ENCODE measurements at regions not wholly inside any gene's neighbourhood (a gene's known extent, or its start where the extent isn't known, plus 50 kb on each side); places are given as distances from the start of the nearest gene placed in this dataset.

DNA sequence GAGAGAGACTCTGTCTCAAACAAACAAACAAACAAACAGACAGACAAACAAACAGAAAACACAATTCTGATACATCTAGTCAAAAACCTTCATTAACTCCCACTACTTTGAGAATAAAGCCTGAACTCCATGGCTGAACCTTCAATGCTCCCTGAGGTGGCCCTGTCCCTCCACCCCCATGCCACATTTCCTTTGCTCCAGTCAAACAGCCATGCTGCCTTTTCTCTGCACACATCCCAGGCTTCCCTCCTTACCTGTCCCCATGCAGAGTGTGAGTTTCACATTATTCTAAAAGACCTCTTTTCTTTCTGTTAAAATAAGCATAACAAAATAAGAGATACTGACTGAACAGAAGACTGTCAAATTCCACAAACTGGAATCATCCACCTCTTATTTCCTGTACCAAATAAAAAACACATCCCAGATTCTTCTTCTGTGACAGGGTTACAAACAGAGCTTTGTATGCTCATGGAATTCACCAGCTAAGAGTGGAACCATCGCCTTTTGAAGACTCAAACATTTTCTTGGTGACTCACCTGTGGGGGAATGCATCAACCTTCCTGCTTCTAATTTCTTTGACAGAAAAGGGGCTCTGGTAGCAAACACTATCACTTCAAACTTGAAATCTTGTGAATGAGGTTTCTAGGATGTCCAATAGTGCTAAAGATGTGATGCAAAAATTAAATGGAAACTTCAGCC, 71.0 kb upstream of the SLC22A16 start:
- TF ChIP-seq TAF1 (IDR thresholded peaks at IDR 0.05; ENCODE audit: borderline replicate concordance, insufficient read depth, low read length) (no peak), FOXP2 (optimal IDR thresholded peaks at IDR 0.05; ENCODE audit: borderline replicate concordance, extremely low read depth, extremely low read length, insufficient read depth) (no peak), POLR2AphosphoS5 (IDR thresholded peaks at IDR 0.05; ENCODE audit: low read depth, low read length) (no peak), SIN3A (IDR thresholded peaks at IDR 0.05; ENCODE audit: borderline replicate concordance, insufficient read depth, low read length) (no peak)
- TF ChIP-seq, protein P1, sequence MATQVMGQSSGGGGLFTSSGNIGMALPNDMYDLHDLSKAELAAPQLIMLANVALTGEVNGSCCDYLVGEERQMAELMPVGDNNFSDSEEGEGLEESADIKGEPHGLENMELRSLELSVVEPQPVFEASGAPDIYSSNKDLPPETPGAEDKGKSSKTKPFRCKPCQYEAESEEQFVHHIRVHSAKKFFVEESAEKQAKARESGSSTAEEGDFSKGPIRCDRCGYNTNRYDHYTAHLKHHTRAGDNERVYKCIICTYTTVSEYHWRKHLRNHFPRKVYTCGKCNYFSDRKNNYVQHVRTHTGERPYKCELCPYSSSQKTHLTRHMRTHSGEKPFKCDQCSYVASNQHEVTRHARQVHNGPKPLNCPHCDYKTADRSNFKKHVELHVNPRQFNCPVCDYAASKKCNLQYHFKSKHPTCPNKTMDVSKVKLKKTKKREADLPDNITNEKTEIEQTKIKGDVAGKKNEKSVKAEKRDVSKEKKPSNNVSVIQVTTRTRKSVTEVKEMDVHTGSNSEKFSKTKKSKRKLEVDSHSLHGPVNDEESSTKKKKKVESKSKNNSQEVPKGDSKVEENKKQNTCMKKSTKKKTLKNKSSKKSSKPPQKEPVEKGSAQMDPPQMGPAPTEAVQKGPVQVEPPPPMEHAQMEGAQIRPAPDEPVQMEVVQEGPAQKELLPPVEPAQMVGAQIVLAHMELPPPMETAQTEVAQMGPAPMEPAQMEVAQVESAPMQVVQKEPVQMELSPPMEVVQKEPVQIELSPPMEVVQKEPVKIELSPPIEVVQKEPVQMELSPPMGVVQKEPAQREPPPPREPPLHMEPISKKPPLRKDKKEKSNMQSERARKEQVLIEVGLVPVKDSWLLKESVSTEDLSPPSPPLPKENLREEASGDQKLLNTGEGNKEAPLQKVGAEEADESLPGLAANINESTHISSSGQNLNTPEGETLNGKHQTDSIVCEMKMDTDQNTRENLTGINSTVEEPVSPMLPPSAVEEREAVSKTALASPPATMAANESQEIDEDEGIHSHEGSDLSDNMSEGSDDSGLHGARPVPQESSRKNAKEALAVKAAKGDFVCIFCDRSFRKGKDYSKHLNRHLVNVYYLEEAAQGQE (IDR thresholded peaks at IDR 0.05; ENCODE audit: insufficient read depth in 1 of 2, low read depth in 2 of 2, low read length in 2 of 2): no peak

DNA sequence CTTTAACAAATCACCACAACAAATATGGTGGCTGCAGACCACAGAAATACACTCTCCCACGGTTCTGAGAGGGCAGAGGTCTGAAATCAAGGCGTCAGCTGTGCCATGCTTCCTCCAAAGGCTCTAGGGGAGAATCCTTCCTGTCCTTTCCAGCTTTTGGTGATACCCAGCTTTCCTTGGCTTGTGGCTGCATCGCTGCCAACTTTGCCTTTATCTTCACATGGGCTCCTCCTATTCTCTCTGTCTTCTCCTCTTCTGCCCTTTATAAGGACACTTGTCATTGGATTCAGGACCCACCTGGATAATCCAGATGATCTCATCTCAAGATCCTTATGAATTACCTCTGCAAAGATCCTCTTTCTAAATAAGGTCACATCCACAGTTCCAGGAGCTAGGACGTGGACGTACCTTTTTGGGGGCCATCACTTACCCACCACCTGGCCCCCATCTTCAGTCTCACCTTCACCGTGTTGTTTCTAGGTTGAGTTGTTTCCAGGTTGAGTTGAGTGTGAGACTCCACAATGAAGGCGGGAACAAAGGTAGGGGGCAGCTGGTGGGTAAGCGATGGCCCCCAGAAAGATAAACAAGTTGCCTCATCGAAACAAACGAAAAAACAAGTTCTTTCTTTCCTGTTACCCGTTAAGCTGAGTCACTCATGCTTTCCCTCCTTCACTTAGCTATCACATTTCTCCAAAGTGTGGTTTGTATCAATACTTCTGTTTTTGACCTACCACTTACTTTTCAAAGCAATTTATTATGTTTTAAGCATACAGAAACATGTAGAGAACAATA, 68.9 kb upstream of the SLC22A16 start:
- TF ChIP-seq SIN3A (IDR thresholded peaks at IDR 0.05; ENCODE audit: borderline replicate concordance, insufficient read depth, low read length) (no peak), TAF1 (IDR thresholded peaks at IDR 0.05; ENCODE audit: borderline replicate concordance, insufficient read depth, low read length) (no peak), FOXP2 (optimal IDR thresholded peaks at IDR 0.05; ENCODE audit: borderline replicate concordance, extremely low read depth, extremely low read length, insufficient read depth) (no peak), POLR2AphosphoS5 (IDR thresholded peaks at IDR 0.05; ENCODE audit: low read depth, low read length) (no peak)
- TF ChIP-seq, protein P1 (IDR thresholded peaks at IDR 0.05; ENCODE audit: insufficient read depth in 1 of 2, low read depth in 2 of 2, low read length in 2 of 2): no peak

GRCh38 chr6:110544472-110544871, 68.1 kb upstream of the SLC22A16 start:
- TF ChIP-seq SIN3A (IDR thresholded peaks at IDR 0.05; ENCODE audit: borderline replicate concordance, insufficient read depth, low read length) (no peak), TAF1 (IDR thresholded peaks at IDR 0.05; ENCODE audit: borderline replicate concordance, insufficient read depth, low read length) (no peak), POLR2AphosphoS5 (IDR thresholded peaks at IDR 0.05; ENCODE audit: low read depth, low read length) (no peak), FOXP2 (optimal IDR thresholded peaks at IDR 0.05; ENCODE audit: borderline replicate concordance, extremely low read depth, extremely low read length, insufficient read depth) (no peak)
- TF ChIP-seq, protein P1 (IDR thresholded peaks at IDR 0.05; ENCODE audit: insufficient read depth in 1 of 2, low read depth in 2 of 2, low read length in 2 of 2): no peak

DNA sequence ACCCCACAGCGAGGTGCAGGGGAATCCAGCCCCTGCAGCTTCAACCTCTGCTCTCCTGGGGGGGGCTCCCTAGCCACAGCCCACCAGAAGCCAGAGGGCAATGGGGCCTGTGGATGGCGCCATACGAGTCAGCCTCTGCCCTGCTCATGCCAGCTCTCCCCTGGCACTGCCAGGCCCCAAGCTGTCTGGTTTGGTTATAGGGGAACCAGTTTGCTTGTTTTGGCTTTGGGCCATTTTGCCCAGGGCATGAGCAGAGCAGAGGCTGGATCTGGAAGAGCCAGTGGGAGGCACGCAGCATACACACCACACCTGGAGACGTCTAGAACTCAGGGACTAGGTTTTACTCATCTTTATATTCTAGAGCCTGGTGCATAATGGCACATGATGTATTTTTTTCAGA, 66.7 kb upstream of the SLC22A16 start:
- no peak for TF ChIP-seq TAF1 (IDR thresholded peaks at IDR 0.05; ENCODE audit: borderline replicate concordance, insufficient read depth, low read length)
- TF ChIP-seq FOXP2 (optimal IDR thresholded peaks at IDR 0.05; ENCODE audit: borderline replicate concordance, extremely low read depth, extremely low read length, insufficient read depth): no peak
- TF ChIP-seq SIN3A (IDR thresholded peaks at IDR 0.05; ENCODE audit: borderline replicate concordance, insufficient read depth, low read length): no peak
- TF ChIP-seq POLR2AphosphoS5 (IDR thresholded peaks at IDR 0.05; ENCODE audit: low read depth, low read length): no peak
- TF ChIP-seq, protein P1 (IDR thresholded peaks at IDR 0.05; ENCODE audit: insufficient read depth in 1 of 2, low read depth in 2 of 2, low read length in 2 of 2): no peak

Measured in PFSK-1 (cell line).